ENCODE measurements at regions not wholly inside any gene's neighbourhood (a gene's known extent, or its start where the extent isn't known, plus 50 kb on each side); places are given as distances from the start of the nearest gene placed in this dataset.

- Mint-ChIP-seq H3K4me1 (ENCODE audit: low read depth) (peaks cover 30% of the 10 kb centered on the region), H3K36me3 (ENCODE audit: low read depth) (no peaks in the 10 kb centered on the region), H3K4me3 (ENCODE audit: unreplicated experiment) (no peak overlapping the region), H3K9me3 (ENCODE audit: low read depth) (no peaks in the 10 kb centered on the region), H3K27me3 (ENCODE audit: low read depth) (no peaks in the 10 kb centered on the region), H3K27ac (ENCODE audit: unreplicated experiment) (peak overlapping the region; percentile 57)
- no peak for TF ChIP-seq CTCF (IDR thresholded peaks at IDR 0.05)
- DNase-seq (ENCODE audit: low spot score): no peak
Observed at GRCh38 chr11:128399251-128400121, 187.9 kb downstream of the ETS1 start.

- Mint-ChIP-seq H3K27me3 (ENCODE audit: low read depth) (no peaks in the 10 kb centered on the region), H3K4me1 (ENCODE audit: low read depth) (peaks cover 38% of the 10 kb centered on the region), H3K27ac (ENCODE audit: unreplicated experiment) (peak overlapping the region; percentile 57), H3K36me3 (ENCODE audit: low read depth) (no peaks in the 10 kb centered on the region), H3K4me3 (ENCODE audit: unreplicated experiment) (no peak overlapping the region), H3K9me3 (ENCODE audit: low read depth) (no peaks in the 10 kb centered on the region)
- TF ChIP-seq CTCF (IDR thresholded peaks at IDR 0.05): no peak
- no peak for DNase-seq (ENCODE audit: low spot score)
Observed at GRCh38 chr11:128398517-128399250, 188.7 kb downstream of the ETS1 start.

GRCh38 chr11:128397362-128397761 lies 190.0 kb downstream of the ETS1 start:
- Mint-ChIP-seq H3K36me3 (ENCODE audit: low read depth) (no peaks in the 10 kb centered on the region), H3K27me3 (ENCODE audit: low read depth) (no peaks in the 10 kb centered on the region), H3K27ac (ENCODE audit: unreplicated experiment) (no peak overlapping the region), H3K9me3 (ENCODE audit: low read depth) (no peaks in the 10 kb centered on the region), H3K4me3 (ENCODE audit: unreplicated experiment) (no peak overlapping the region), H3K4me1 (ENCODE audit: low read depth) (peaks cover 43% of the 10 kb centered on the region)
- no peak for DNase-seq (ENCODE audit: low spot score)
- no peak for TF ChIP-seq CTCF (IDR thresholded peaks at IDR 0.05)

GRCh38 chr11:128394431-128395089 lies 192.8 kb downstream of the ETS1 start:
- TF ChIP-seq CTCF (IDR thresholded peaks at IDR 0.05): no peak
- no peaks in the 10 kb centered on the region for H3K9me3 Mint-ChIP-seq (ENCODE audit: low read depth)
- H3K27me3 Mint-ChIP-seq (ENCODE audit: low read depth): no peaks in the 10 kb centered on the region
- peaks cover 48% of the 10 kb centered on the region for H3K4me1 Mint-ChIP-seq (ENCODE audit: low read depth)
- no peak for DNase-seq (ENCODE audit: low spot score)
- H3K36me3 Mint-ChIP-seq (ENCODE audit: low read depth): no peaks in the 10 kb centered on the region
- H3K4me3 Mint-ChIP-seq (ENCODE audit: unreplicated experiment): no peak overlapping the region
- H3K27ac Mint-ChIP-seq (ENCODE audit: unreplicated experiment): peak overlapping the region; percentile 64

- no peak for DNase-seq (ENCODE audit: low spot score)
- no peak overlapping the region for H3K27ac Mint-ChIP-seq (ENCODE audit: unreplicated experiment)
- TF ChIP-seq CTCF (IDR thresholded peaks at IDR 0.05): no peak
- no peaks in the 10 kb centered on the region for H3K36me3 Mint-ChIP-seq (ENCODE audit: low read depth)
- H3K4me1 Mint-ChIP-seq (ENCODE audit: low read depth): peaks cover 40% of the 10 kb centered on the region
- H3K9me3 Mint-ChIP-seq (ENCODE audit: low read depth): no peaks in the 10 kb centered on the region
- no peaks in the 10 kb centered on the region for H3K27me3 Mint-ChIP-seq (ENCODE audit: low read depth)
- H3K4me3 Mint-ChIP-seq (ENCODE audit: unreplicated experiment): no peak overlapping the region
Observed at GRCh38 chr11:128392259-128392658, 195.1 kb downstream of the ETS1 start.
